CD14-positive monocyte (primary cell): ENCODE measurements at regions not wholly inside any gene's neighbourhood (a gene's known extent, or its start where the extent isn't known, plus 50 kb on each side); places are given as distances from the start of the nearest gene placed in this dataset.

Experiments
- DNase-seq, 3 donors: peaks; one replicate each; pipeline ENCODE4 v3.0.0-alpha.2; 2011 to 2022
- H2AFZ ChIP-seq: 2 replicates; pipeline ENCODE4 v1.6.0; 2012; ENCODE audit warnings: mild to moderate bottlenecking, low read depth, low read length, inconsistent platforms; ENCODE audit not compliant: insufficient read depth, poor library complexity, severe bottlenecking
- H3K27ac ChIP-seq, 2 donors: 1 replicate in 1 of 2; 2 replicates in 1 of 2; pipeline ENCODE4 v1.5.1; 2012 to 2013; ENCODE audit warnings: low read length in 2 of 2, control low read depth in 1 of 2, inconsistent platforms in 1 of 2, low read depth in 1 of 2, mild to moderate bottlenecking in 1 of 2
- H3K27me3 ChIP-seq, 2 donors: one replicate each; pipeline versions ENCODE4 v1.6.0 to v1.6.1; 2011 to 2013; ENCODE audit warnings: low read length in 2 of 2; ENCODE audit not compliant: control insufficient read depth in 2 of 2, insufficient read depth in 2 of 2
- H3K36me3 ChIP-seq, 2 donors: replicated peaks in 1 of 2; 1 replicate in 1 of 2; 2 replicates in 1 of 2; pipeline versions ENCODE4 v1.5.1 to v1.6.1; 2012 to 2013; ENCODE audit warnings: low read length in 2 of 2, control low read depth in 1 of 2, inconsistent platforms in 1 of 2, mild to moderate bottlenecking in 1 of 2; ENCODE audit not compliant: insufficient read depth in 2 of 2, control insufficient read depth in 1 of 2
- H3K4me1 ChIP-seq, 2 donors: 1 replicate in 1 of 2; 2 replicates in 1 of 2; pipeline versions ENCODE4 v1.5.1 to v1.6.1; 2012 to 2013; ENCODE audit warnings: low read length in 2 of 2, control low read depth in 1 of 2, inconsistent platforms in 1 of 2, mild to moderate bottlenecking in 1 of 2, moderate library complexity in 1 of 2; ENCODE audit not compliant: insufficient read depth in 2 of 2, control insufficient read depth in 1 of 2
- H3K4me2 ChIP-seq: replicated peaks from 2 replicates; pipeline ENCODE3; 2012; ENCODE audit warnings: low read length, moderate library complexity, mild to moderate bottlenecking; ENCODE audit not compliant: poor library complexity, severe bottlenecking; ENCODE audit errors: extremely low read depth
- H3K4me3 ChIP-seq, 3 experiments: fragments of 200-600 bp in 1 of 3; sonication (generic) in 1 of 3; replicated peaks in 1 of 3; 1 replicate in 2 of 3; 2 replicates in 1 of 3; pipeline ENCODE4 v1.5.1; 2011 to 2013; ENCODE audit warnings: low read length in 3 of 3, mild to moderate bottlenecking in 3 of 3, control low read depth in 2 of 3, low read depth in 2 of 3, inconsistent platforms in 1 of 3, moderate library complexity in 1 of 3
- H3K79me2 ChIP-seq: 2 replicates; pipeline ENCODE4 v1.6.0; 2012; ENCODE audit warnings: mild to moderate bottlenecking, control low read depth, inconsistent platforms, low read length, moderate library complexity; ENCODE audit not compliant: insufficient read depth
- H3K9ac ChIP-seq: 2 replicates; pipeline ENCODE4 v1.6.0; 2017; ENCODE audit warnings: low read length, mild to moderate bottlenecking; ENCODE audit not compliant: insufficient read depth, poor library complexity, severe bottlenecking
- H3K9me3 ChIP-seq, 2 donors: replicated peaks in 1 of 2; 1 replicate in 1 of 2; 2 replicates in 1 of 2; pipeline versions ENCODE4 v1.5.1 to v1.6.1; 2012 to 2013; ENCODE audit warnings: low read length in 2 of 2, control low read depth in 1 of 2; ENCODE audit not compliant: control insufficient read depth in 1 of 2, insufficient read depth in 1 of 2
- H4K20me1 ChIP-seq: 2 replicates; pipeline ENCODE4 v1.6.0; 2012; ENCODE audit warnings: mild to moderate bottlenecking, low read length, control low read depth, moderate library complexity; ENCODE audit not compliant: insufficient read depth
- H3K27ac Mint-ChIP-seq, 7 donors: one replicate each; pipeline ENCODE4 v1.8.0; 2020; ENCODE audit warnings: mild to moderate bottlenecking in 7 of 7, mixed read lengths in 7 of 7, moderate library complexity in 6 of 7, inconsistent platforms in 2 of 7
- H3K27me3 Mint-ChIP-seq, 3 donors: one replicate each; pipeline ENCODE4 v1.8.0; 2021 to 2022; ENCODE audit warnings: low read depth in 3 of 3, mild to moderate bottlenecking in 3 of 3, mixed read lengths in 3 of 3, moderate library complexity in 3 of 3, inconsistent platforms in 1 of 3
- H3K36me3 Mint-ChIP-seq, 2 donors: one replicate each; pipeline ENCODE4 v1.8.0; 2020; ENCODE audit warnings: mixed read lengths in 2 of 2, inconsistent platforms in 1 of 2, mild to moderate bottlenecking in 1 of 2
- H3K4me1 Mint-ChIP-seq: one replicate; pipeline ENCODE4 v1.8.0; 2020; ENCODE audit warnings: mild to moderate bottlenecking, mixed read lengths
- H3K4me3 Mint-ChIP-seq, 2 donors: one replicate each; pipeline ENCODE4 v1.8.0; 2020; ENCODE audit warnings: mild to moderate bottlenecking in 2 of 2, mixed read lengths in 2 of 2, moderate library complexity in 1 of 2
- H3K9me3 Mint-ChIP-seq, 7 donors: one replicate each; pipeline ENCODE4 v1.8.0; 2020 to 2022; ENCODE audit warnings: mixed read lengths in 7 of 7, mild to moderate bottlenecking in 6 of 7, moderate library complexity in 6 of 7, inconsistent platforms in 2 of 7
- CTCF ChIP-seq: fragments of 200-600 bp; IDR thresholded peaks from one replicate; pipeline ENCODE4 v1.8.0; 2022; ENCODE audit warnings: antibody characterized with exemption, mild to moderate bottlenecking
- WGBS: methylation state at CpG from one replicate; pipeline ENCODE4 v1.1.5; 2013; ENCODE audit warnings: missing lambda C conversion rate; ENCODE audit not compliant: insufficient coverage; 5-methylcytosine and 5-hydroxymethylcytosine counted together
- intact Hi-C, 2 donors: fragments of 100-400 bp; cut with micrococcal nuclease; formaldehyde crosslinking; loops; one replicate each; pipeline versions ENCODE4 v1.15.0 to v1.15.1; 2023

GRCh38 chrX:31007321-31007720 lies 64.5 kb downstream of the FTHL17 start:
- intact Hi-C loops: no loop called here
- Histone ChIP-seq H3K79me2 (no peaks in the 10 kb centered on the region), H3K4me3 (no peak overlapping the region), H3K4me2 (no peak overlapping the region), H3K4me1 (no peaks in the 10 kb centered on the region), H3K27ac (no peak overlapping the region), H3K27me3 (peaks cover 0 to 2% of the 10 kb centered on the region in 2 donors), H2AFZ (no peak overlapping the region), H3K36me3 (no peaks in the 10 kb centered on the region), H3K9me3 (no peaks in the 10 kb centered on the region), H3K9ac (no peak overlapping the region), H4K20me1 (no peaks in the 10 kb centered on the region)
- H3K36me3 Mint-ChIP-seq: no peaks in the 10 kb centered on the region
- peaks cover 0 to 3% (median 1%) of the 10 kb centered on the region in 3 donors for H3K27me3 Mint-ChIP-seq
- no peaks in the 10 kb centered on the region for H3K4me1 Mint-ChIP-seq
- DNase-seq: no peak
- WGBS: 86% methylated on average over 1 of the region's 4 CpGs
- peaks cover 0 to 2% (median 0%) of the 10 kb centered on the region in 7 donors for H3K9me3 Mint-ChIP-seq
- no peak overlapping the region for H3K4me3 Mint-ChIP-seq
- H3K27ac Mint-ChIP-seq: no peak overlapping the region
- TF ChIP-seq CTCF: no peak

DNA sequence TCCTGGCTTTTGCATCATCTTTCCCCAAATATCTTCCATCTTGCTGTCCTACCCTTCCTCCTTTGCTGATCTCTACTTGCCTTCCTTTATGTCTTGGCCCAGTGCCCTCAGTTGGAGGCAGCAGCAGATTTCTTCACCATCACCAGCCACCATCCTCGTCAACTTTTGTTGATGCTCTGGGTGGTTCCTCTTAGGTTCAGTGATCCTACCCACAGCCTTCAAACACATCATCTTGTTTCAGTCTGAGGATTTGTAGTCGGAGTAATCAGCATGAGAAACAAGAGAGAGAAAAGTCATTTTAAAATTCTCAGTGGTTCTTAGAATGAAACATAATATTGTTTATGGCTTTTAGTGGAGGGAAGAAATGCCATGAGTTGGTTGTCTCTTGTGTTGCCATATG lies 65.8 kb downstream of the FTHL17 start:
- TF ChIP-seq CTCF: no peak
- Histone ChIP-seq H3K36me3 (no peaks in the 10 kb centered on the region), H3K9ac (no peak overlapping the region), H2AFZ (no peak overlapping the region), H4K20me1 (no peaks in the 10 kb centered on the region), H3K79me2 (no peaks in the 10 kb centered on the region), H3K4me2 (no peak overlapping the region), H3K4me1 (no peaks in the 10 kb centered on the region), H3K9me3 (no peaks in the 10 kb centered on the region), H3K27me3 (peaks cover 0 to 2% of the 10 kb centered on the region in 2 donors), H3K4me3 (no peak overlapping the region), H3K27ac (no peak overlapping the region)
- H3K9me3 Mint-ChIP-seq: peaks cover 0 to 2% (median 0%) of the 10 kb centered on the region in 7 donors
- intact Hi-C loops: no loop called here
- H3K4me3 Mint-ChIP-seq: no peak overlapping the region
- H3K36me3 Mint-ChIP-seq: no peaks in the 10 kb centered on the region
- no CpG with 5 or more reads among the region's 2 CpGs for WGBS
- no peak overlapping the region for H3K27ac Mint-ChIP-seq
- peaks cover 0 to 2% (median 1%) of the 10 kb centered on the region in 3 donors for H3K27me3 Mint-ChIP-seq
- DNase-seq: no peak
- no peaks in the 10 kb centered on the region for H3K4me1 Mint-ChIP-seq
